ENCODE measurements at regions not wholly inside any gene's neighbourhood (a gene's known extent, or its start where the extent isn't known, plus 50 kb on each side); places are given as distances from the start of the nearest gene placed in this dataset.

DNA sequence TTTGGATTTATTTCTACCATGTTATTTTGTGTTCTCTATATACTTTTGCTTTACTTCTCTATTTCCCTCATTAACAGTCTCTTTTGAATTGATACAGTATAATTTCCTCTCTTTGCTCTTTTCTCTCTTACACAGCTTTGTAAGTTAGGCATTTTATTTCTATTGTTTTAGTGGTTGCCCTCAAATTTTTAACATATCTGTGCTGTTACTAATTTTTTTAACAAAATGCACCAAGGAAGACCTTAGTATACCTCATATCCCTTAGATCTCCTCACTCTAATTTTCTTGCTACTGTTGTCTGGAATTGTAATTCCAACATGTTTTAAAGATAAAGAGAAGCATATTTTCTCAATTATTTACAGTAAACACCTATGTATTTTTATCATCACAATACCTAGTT, 416.8 kb upstream of the SLC14A2 start:
- H3K9me3 ChIP-seq (ENCODE audit: control insufficient read depth, low read length) = no peaks in the 10 kb centered on the region
- H3K36me3 ChIP-seq (ENCODE audit: control insufficient read depth, insufficient read depth, low read length) = no peaks in the 10 kb centered on the region
- H3K4me3 ChIP-seq (ENCODE audit: extremely low read depth, insufficient read depth, low read length, poor library complexity, severe bottlenecking) = no peak overlapping the region
- peaks cover 3% of the 10 kb centered on the region for H3K4me1 ChIP-seq (ENCODE audit: control insufficient read depth, insufficient read depth, low read length, poor library complexity, severe bottlenecking)
- no peak overlapping the region for H3K27ac ChIP-seq (ENCODE audit: low read depth, low read length, severe bottlenecking)

DNA sequence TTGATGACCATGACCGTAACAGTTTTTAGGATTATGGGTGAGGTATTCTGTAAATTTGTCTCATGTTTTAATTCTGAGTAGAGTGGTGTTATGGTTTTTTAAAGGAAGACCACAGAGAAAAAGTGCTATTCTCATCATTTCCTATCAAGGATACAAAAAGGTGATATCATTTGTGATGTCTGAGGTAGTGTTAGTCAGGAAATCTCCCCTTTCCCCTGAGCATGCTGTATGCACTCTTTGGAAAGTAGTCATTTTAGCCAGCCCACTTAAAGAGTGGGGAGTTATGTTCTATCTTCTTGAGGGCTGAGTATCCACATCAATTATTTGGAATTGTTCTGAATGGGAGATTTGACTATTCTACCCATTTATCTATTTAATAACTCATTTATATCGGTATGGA, 414.2 kb upstream of the SLC14A2 start:
- no peak overlapping the region for H3K4me3 ChIP-seq (ENCODE audit: extremely low read depth, insufficient read depth, low read length, poor library complexity, severe bottlenecking)
- no peaks in the 10 kb centered on the region for H3K9me3 ChIP-seq (ENCODE audit: control insufficient read depth, low read length)
- peaks cover 3% of the 10 kb centered on the region for H3K4me1 ChIP-seq (ENCODE audit: control insufficient read depth, insufficient read depth, low read length, poor library complexity, severe bottlenecking)
- no peak overlapping the region for H3K27ac ChIP-seq (ENCODE audit: low read depth, low read length, severe bottlenecking)
- no CpG with 5 or more reads among the region's 2 CpGs for WGBS, 2 experiments (ENCODE audit: insufficient coverage in 2 of 2)
- H3K36me3 ChIP-seq (ENCODE audit: control insufficient read depth, insufficient read depth, low read length) = no peaks in the 10 kb centered on the region

DNA sequence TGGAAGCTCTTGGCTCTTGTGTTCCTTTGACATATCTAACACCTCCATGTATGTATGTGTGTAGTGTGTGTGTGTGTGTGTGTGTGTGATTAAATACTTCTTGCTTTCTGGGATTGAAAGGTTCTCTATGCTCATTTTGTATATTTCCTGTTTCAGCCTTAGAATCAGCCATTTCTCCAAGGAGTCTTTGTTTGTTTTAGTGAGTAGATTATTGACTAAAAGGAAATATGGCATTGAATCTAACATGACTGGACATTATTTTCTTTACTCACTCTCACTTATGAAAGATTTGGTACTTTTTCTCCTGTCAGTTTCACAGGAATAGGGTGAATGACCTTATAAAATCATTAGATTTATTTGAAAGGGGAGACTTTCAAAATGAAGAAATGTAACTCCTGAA, 413.8 kb upstream of the SLC14A2 start:
- no peak overlapping the region for H3K27ac ChIP-seq (ENCODE audit: low read depth, low read length, severe bottlenecking)
- no peaks in the 10 kb centered on the region for H3K9me3 ChIP-seq (ENCODE audit: control insufficient read depth, low read length)
- no peak overlapping the region for H3K4me3 ChIP-seq (ENCODE audit: extremely low read depth, insufficient read depth, low read length, poor library complexity, severe bottlenecking)
- no peaks in the 10 kb centered on the region for H3K36me3 ChIP-seq (ENCODE audit: control insufficient read depth, insufficient read depth, low read length)
- H3K4me1 ChIP-seq (ENCODE audit: control insufficient read depth, insufficient read depth, low read length, poor library complexity, severe bottlenecking) = peaks cover 3% of the 10 kb centered on the region

DNA sequence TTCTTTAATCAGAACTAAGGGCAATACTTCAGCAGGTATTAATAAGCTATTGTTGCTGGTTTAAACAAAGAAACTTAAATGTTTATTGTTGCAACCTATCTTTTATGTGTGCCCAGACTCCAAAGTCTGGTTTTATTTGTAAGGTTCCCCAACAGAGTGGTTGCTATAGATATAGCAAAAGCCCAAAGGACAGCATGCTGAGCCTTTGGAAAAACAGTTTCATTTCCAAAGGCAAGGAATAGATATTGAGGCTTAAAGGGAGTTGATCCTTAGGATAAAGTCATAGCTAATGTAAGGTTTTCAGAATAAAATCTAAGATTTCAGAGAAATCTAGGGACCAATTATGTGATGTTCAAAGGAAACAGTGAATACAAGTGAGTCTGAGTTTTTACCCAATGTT, 413.2 kb upstream of the SLC14A2 start:
- H3K4me1 ChIP-seq (ENCODE audit: control insufficient read depth, insufficient read depth, low read length, poor library complexity, severe bottlenecking) = peaks cover 3% of the 10 kb centered on the region
- no peak overlapping the region for H3K4me3 ChIP-seq (ENCODE audit: extremely low read depth, insufficient read depth, low read length, poor library complexity, severe bottlenecking)
- H3K27ac ChIP-seq (ENCODE audit: low read depth, low read length, severe bottlenecking) = no peak overlapping the region
- no peaks in the 10 kb centered on the region for H3K9me3 ChIP-seq (ENCODE audit: control insufficient read depth, low read length)
- no peaks in the 10 kb centered on the region for H3K36me3 ChIP-seq (ENCODE audit: control insufficient read depth, insufficient read depth, low read length)

DNA sequence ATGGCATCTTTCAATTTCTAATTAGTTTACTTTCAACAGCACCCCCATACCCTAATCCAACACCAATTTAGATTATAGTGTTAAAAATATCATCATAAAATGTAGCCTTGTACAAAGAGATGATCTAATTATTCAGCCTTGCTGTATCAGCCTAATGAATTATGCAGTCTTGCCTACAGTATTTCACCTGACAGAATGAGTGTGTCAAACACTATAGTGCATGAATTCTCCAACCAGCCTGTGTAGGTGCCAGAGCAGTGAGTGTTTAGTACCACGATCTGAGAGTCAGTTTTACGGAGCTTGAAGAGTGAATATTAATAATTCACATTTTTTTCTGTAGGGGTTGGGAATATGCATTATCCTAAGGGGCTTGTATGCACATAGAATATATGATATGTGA, 411.6 kb upstream of the SLC14A2 start:
- no peaks in the 10 kb centered on the region for H3K4me1 ChIP-seq (ENCODE audit: control insufficient read depth, insufficient read depth, low read length, poor library complexity, severe bottlenecking)
- no peaks in the 10 kb centered on the region for H3K36me3 ChIP-seq (ENCODE audit: control insufficient read depth, insufficient read depth, low read length)
- H3K4me3 ChIP-seq (ENCODE audit: extremely low read depth, insufficient read depth, low read length, poor library complexity, severe bottlenecking) = no peak overlapping the region
- WGBS, 2 experiments (ENCODE audit: insufficient coverage in 2 of 2) = 93% methylated on average over 2 of the region's 2 CpGs; no CpG with 5 or more reads in 1 of the 2 experiments
- H3K27ac ChIP-seq (ENCODE audit: low read depth, low read length, severe bottlenecking) = no peak overlapping the region
- H3K9me3 ChIP-seq (ENCODE audit: control insufficient read depth, low read length) = no peaks in the 10 kb centered on the region

DNA sequence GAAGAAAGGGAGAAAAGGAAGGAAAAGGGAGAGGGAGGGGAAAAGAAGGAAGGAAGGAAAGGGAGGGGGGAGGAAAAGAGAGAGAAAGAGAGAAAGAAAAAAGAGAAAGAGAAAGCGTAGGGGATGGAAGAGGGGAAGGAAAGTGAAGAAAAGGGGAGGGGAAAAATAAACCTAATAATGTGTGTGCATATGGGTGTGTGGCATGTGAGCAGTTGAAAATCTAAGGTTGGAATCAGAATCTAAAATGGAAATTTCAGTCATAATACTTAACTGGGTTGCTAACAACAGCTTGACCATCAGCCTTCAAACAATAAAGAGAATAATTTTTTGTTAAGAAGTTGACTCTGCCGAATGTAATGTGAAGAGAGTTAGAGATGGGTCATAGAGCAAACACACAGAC, 407.9 kb upstream of the SLC14A2 start:
- H3K4me3 ChIP-seq (ENCODE audit: extremely low read depth, insufficient read depth, low read length, poor library complexity, severe bottlenecking) = no peak overlapping the region
- H3K9me3 ChIP-seq (ENCODE audit: control insufficient read depth, low read length) = no peaks in the 10 kb centered on the region
- H3K27ac ChIP-seq (ENCODE audit: low read depth, low read length, severe bottlenecking) = no peak overlapping the region
- no peaks in the 10 kb centered on the region for H3K36me3 ChIP-seq (ENCODE audit: control insufficient read depth, insufficient read depth, low read length)
- whole genome bisulfite sequencing, 2 experiments (ENCODE audit: insufficient coverage in 2 of 2) = 78 to 88% methylated on average over 1 to 2 of the region's 2 CpGs
- no peaks in the 10 kb centered on the region for H3K4me1 ChIP-seq (ENCODE audit: control insufficient read depth, insufficient read depth, low read length, poor library complexity, severe bottlenecking)

DNA sequence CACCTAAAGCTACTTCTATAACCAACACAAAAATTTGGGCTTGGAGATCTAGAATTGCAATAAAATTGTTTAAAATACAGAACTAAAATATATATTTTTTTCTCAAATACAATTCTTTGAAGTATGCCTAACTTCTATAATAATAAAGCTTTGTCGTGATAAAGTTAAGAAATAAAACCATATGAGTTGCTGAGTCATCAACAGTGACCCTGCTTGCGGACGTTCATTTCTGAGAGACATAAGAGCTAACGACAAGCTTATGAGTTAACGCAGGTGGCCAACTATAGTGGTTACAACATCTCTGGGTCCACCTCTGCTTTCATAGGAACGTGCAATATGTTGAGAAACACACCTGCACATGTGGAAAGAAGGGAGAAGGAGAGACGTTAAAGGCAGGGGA, 407.1 kb upstream of the SLC14A2 start:
- WGBS, 2 experiments (ENCODE audit: insufficient coverage in 2 of 2) = 89 to 94% methylated on average over 6 of the region's 7 CpGs
- Histone ChIP-seq H3K27ac (ENCODE audit: low read depth, low read length, severe bottlenecking) (no peak overlapping the region), H3K9me3 (ENCODE audit: control insufficient read depth, low read length) (no peaks in the 10 kb centered on the region), H3K4me3 (ENCODE audit: extremely low read depth, insufficient read depth, low read length, poor library complexity, severe bottlenecking) (no peak overlapping the region), H3K36me3 (ENCODE audit: control insufficient read depth, insufficient read depth, low read length) (no peaks in the 10 kb centered on the region), H3K4me1 (ENCODE audit: control insufficient read depth, insufficient read depth, low read length, poor library complexity, severe bottlenecking) (no peaks in the 10 kb centered on the region)

DNA sequence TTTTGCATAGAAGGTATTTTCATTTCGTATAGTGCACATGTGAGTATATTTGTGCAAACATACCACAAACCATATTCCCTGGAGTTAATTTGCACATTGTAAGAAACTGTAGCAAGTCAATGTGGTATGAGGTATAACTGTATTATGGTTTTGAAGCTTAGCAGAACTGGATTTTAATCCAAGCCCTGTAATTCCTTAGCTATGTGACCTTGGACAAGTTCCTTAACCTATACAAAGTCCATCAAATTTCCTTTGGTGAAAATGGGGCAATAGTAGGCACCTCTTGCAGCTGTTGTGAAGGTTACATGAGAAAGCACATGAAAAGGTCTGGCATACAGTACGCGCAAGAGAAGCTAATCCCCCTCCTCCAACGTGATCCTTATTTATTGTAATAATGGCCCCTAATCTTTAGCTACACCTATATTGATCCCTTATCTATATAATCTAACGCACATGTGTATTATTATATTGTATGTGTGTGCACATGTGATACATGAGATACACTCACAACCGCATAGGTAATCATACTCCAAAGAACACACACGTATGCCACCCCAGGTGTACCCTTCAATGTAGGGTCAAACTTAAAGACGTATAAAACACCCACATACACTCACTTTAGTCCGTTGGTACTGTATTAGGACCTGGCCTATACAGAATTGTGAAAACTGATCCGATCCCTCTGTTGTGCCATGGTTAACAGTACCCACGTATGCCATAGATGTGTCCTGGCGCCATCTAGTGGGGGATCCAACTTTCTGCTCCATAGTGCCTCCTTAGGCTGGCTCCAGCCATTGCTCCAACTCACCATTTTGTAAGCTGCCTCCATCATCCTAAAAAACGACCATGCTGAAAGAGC, 402.9 kb upstream of the SLC14A2 start:
- 37 to 38% methylated on average over 7 to 8 of the region's 13 CpGs for WGBS, 2 experiments (ENCODE audit: insufficient coverage in 2 of 2)
- no peak overlapping the region for H3K4me3 ChIP-seq (ENCODE audit: extremely low read depth, insufficient read depth, low read length, poor library complexity, severe bottlenecking)
- no peak overlapping the region for H3K27ac ChIP-seq (ENCODE audit: low read depth, low read length, severe bottlenecking)
- no peaks in the 10 kb centered on the region for H3K4me1 ChIP-seq (ENCODE audit: control insufficient read depth, insufficient read depth, low read length, poor library complexity, severe bottlenecking)
- H3K9me3 ChIP-seq (ENCODE audit: control insufficient read depth, low read length) = no peaks in the 10 kb centered on the region
- H3K36me3 ChIP-seq (ENCODE audit: control insufficient read depth, insufficient read depth, low read length) = no peaks in the 10 kb centered on the region

DNA sequence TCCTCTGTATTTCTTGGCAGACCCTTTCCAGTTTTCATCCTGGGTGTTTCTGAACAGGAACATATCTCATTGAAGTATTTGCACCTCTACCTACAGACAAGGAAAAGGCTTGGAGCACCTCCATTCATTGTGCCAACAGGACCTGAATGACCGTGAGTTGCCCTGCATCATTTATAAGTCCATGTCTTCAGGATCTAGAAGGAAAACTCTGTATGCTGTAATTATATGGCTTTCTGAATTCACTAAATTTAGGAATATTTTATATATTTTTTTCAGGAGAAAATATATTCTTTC, 402.3 kb upstream of the SLC14A2 start:
- WGBS, 2 experiments (ENCODE audit: insufficient coverage in 2 of 2) = 100% methylated on average over 1 of the region's 1 CpG; no CpG with 5 or more reads in 1 of the 2 experiments
- H3K9me3 ChIP-seq (ENCODE audit: control insufficient read depth, low read length) = no peaks in the 10 kb centered on the region

DNA sequence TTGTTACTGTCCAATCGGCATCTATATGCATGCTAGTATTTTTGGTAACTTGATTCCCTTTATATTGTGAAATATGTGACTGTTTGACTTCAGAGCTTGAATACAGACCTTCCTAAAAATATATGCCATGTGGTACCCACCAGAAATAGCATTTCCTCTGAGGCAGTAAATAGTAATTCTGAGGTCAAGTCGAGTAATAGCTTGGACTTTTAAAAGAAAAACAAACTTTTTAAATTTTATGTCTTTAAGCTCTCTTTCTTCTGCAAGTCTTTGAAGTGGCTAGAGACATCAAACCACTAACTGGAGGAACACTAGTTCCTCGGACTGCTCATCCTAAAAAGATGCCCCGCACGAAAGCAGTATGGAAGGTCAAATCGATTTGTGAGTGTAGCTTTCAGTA, 396.8 kb upstream of the SLC14A2 start:
- no peaks in the 10 kb centered on the region for H3K9me3 ChIP-seq (ENCODE audit: control insufficient read depth, low read length)
- H3K27ac ChIP-seq (ENCODE audit: low read depth, low read length, severe bottlenecking) = no peak overlapping the region
- 96 to 100% methylated on average over 2 to 4 of the region's 6 CpGs for WGBS, 2 experiments (ENCODE audit: insufficient coverage in 2 of 2)
- no peak overlapping the region for H3K4me3 ChIP-seq (ENCODE audit: extremely low read depth, insufficient read depth, low read length, poor library complexity, severe bottlenecking)
- no peaks in the 10 kb centered on the region for H3K4me1 ChIP-seq (ENCODE audit: control insufficient read depth, insufficient read depth, low read length, poor library complexity, severe bottlenecking)
- H3K36me3 ChIP-seq (ENCODE audit: control insufficient read depth, insufficient read depth, low read length) = no peaks in the 10 kb centered on the region

More for the DNA sequence above, 402.3 kb upstream of the SLC14A2 start:
- H3K27ac ChIP-seq (ENCODE audit: low read depth, low read length, severe bottlenecking) = no peak overlapping the region
- H3K4me3 ChIP-seq (ENCODE audit: extremely low read depth, insufficient read depth, low read length, poor library complexity, severe bottlenecking) = no peak overlapping the region
- H3K4me1 ChIP-seq (ENCODE audit: control insufficient read depth, insufficient read depth, low read length, poor library complexity, severe bottlenecking) = no peaks in the 10 kb centered on the region
- no peaks in the 10 kb centered on the region for H3K36me3 ChIP-seq (ENCODE audit: control insufficient read depth, insufficient read depth, low read length)

DNA sequence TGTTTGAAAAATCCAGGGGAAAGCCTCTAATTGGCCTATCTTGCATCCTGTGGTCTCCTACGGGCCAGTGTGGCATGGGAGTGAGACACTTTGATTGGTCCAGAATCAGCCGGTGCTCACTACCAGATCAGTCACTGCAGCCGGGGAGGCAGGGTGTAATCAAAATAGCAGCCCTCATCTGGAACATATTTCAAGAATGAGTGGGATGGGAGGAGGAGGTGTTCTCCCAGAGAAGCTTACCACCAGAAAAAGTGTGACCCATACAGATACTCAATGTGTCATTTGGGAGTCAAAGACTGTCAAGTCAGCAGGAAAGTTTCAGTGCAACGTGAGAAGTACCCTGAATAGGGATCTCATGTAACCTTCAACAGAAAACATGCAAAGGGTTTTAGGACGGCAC, 393.9 kb upstream of the SLC14A2 start:
- no peak overlapping the region for H3K4me3 ChIP-seq (ENCODE audit: extremely low read depth, insufficient read depth, low read length, poor library complexity, severe bottlenecking)
- 86 to 93% methylated on average over 2 of the region's 5 CpGs for WGBS, 2 experiments (ENCODE audit: insufficient coverage in 2 of 2)

More for the DNA sequence above, 393.9 kb upstream of the SLC14A2 start:
- H3K9me3 ChIP-seq (ENCODE audit: control insufficient read depth, low read length) = no peaks in the 10 kb centered on the region
- H3K27ac ChIP-seq (ENCODE audit: low read depth, low read length, severe bottlenecking) = no peak overlapping the region
- H3K4me1 ChIP-seq (ENCODE audit: control insufficient read depth, insufficient read depth, low read length, poor library complexity, severe bottlenecking) = no peaks in the 10 kb centered on the region
- H3K36me3 ChIP-seq (ENCODE audit: control insufficient read depth, insufficient read depth, low read length) = no peaks in the 10 kb centered on the region
